OCI-LY3 (cell line): ENCODE measurements at regions not wholly inside any gene's neighbourhood (a gene's known extent, or its start where the extent isn't known, plus 50 kb on each side); places are given as distances from the start of the nearest gene placed in this dataset.

Experiments used
- H2AFZ ChIP-seq: fragments of 200-600, 300-600 bp; shearing (Covaris generic); 2 replicates; pipeline ENCODE4 v1.6.0; 2014; ENCODE audit warnings: antibody characterized with exemption, low read depth, low read length
- H3K27ac ChIP-seq: fragments of 200-600, 300-600 bp; sonication (generic); 2 replicates; pipeline ENCODE4 v1.5.1; 2014; ENCODE audit warnings: mild to moderate bottlenecking, low read length, moderate library complexity, mixed read lengths
- H3K27me3 ChIP-seq: fragments of 200-600, 300-600 bp; sonication (generic); 2 replicates; pipeline ENCODE4 v1.6.1; 2014; ENCODE audit warnings: low read depth, low read length, mixed read lengths
- H3K36me3 ChIP-seq: fragments of 200-600, 300-600 bp; sonication (generic); replicated peaks from 2 replicates; pipeline ENCODE3; 2014; ENCODE audit warnings: low read depth, low read length, mixed read lengths
- H3K4me1 ChIP-seq: fragments of 300-600, 200-600 bp; sonication (generic); 2 replicates; pipeline ENCODE4 v1.6.1; 2014; ENCODE audit warnings: low read length, mixed read lengths
- H3K4me2 ChIP-seq: fragments of 200-600, 300-600 bp; sonication (generic); 2 replicates; pipeline ENCODE4 v1.6.1; 2014; ENCODE audit warnings: low read length, mixed read lengths
- H3K4me3 ChIP-seq: fragments of 300-600, 200-600 bp; sonication (generic); 2 replicates; pipeline ENCODE4 v1.5.1; 2014; ENCODE audit warnings: antibody characterized with exemption, mild to moderate bottlenecking, low read length, moderate library complexity
- H3K79me2 ChIP-seq: fragments of 300-600, 200-600 bp; shearing (Covaris generic); 2 replicates; pipeline ENCODE4 v1.6.1; 2014; ENCODE audit warnings: mild to moderate bottlenecking, low read length, mixed read lengths
- H3K9ac ChIP-seq: fragments of 300-600, 200-600 bp; shearing (Covaris generic); 2 replicates; pipeline ENCODE4 v1.6.0; 2014; ENCODE audit warnings: mild to moderate bottlenecking, low read length, moderate library complexity
- H3K9me3 ChIP-seq: fragments of 200-600, 300-600 bp; shearing (Covaris generic); 2 replicates; pipeline ENCODE4 v1.6.1; 2014; ENCODE audit warnings: low read length, mixed read lengths; ENCODE audit not compliant: insufficient read depth
- H4K20me1 ChIP-seq: fragments of 200-600, 300-600 bp; sonication (generic); 2 replicates; pipeline ENCODE4 v1.6.1; 2016; ENCODE audit warnings: low read length, mixed read lengths; ENCODE audit not compliant: insufficient read depth
- CTCF ChIP-seq: fragments of 200-600, 300-600 bp; sonication (generic); IDR thresholded peaks from 2 replicates; pipeline ENCODE4 v1.5.1; 2014; ENCODE audit warnings: antibody characterized with exemption, low read length, low read depth
- EZH2phosphoT487 ChIP-seq: fragments of 200-600 bp; shearing (Covaris generic); IDR thresholded peaks from 2 replicates; pipeline ENCODE4 v1.6.1; 2018; ENCODE audit warnings: antibody characterized with exemption, mixed run types, low read depth

GRCh38 chr18:42137693-42138375 lies 182.8 kb downstream of the PIK3C3 start:
- H4K20me1 ChIP-seq, result no peaks in the 10 kb centered on the region
- no peak overlapping the region; the same call in 1 of the 2 replicates for H2AFZ ChIP-seq
- H3K9ac ChIP-seq, result no peak overlapping the region
- peaks cover 24% of the 10 kb centered on the region for H3K9me3 ChIP-seq
- no peak for TF ChIP-seq CTCF
- H3K79me2 ChIP-seq, result no peaks in the 10 kb centered on the region
- peaks cover 12% of the 10 kb centered on the region for H3K4me1 ChIP-seq
- peak overlapping the region; percentile 11; the same call in 1 of the 2 replicates for H3K4me2 ChIP-seq
- H3K27me3 ChIP-seq, result no peaks in the 10 kb centered on the region
- H3K27ac ChIP-seq, result no peak overlapping the region; the same call in 1 of the 2 replicates
- no peak overlapping the region for H3K4me3 ChIP-seq
- peaks cover 4% of the 10 kb centered on the region for H3K36me3 ChIP-seq

DNA sequence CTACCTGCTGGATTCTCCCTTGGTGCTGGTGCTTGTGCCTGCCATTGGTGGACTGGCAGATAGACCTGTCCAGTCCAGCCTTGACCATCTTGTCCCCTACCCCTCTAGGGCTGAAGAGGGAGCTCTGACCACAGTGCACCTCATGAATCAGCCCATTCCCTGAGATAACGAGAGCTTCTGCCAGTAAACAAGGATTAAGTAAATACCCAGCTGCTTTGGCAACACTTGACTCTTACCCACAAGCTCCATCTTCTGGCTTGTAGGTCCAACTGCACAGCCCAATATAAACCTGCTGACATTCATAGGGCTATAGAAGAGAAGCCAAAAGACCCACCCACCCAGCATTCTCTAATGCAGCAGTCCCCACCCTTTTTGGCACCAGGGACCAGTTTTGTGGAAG lies 186.4 kb downstream of the PIK3C3 start:
- Histone ChIP-seq H3K4me3 (no peak overlapping the region), H3K36me3 (peaks cover 4% of the 10 kb centered on the region)
- TF ChIP-seq EZH2phosphoT487 (no peak), CTCF (peak; percentile 30)

DNA sequence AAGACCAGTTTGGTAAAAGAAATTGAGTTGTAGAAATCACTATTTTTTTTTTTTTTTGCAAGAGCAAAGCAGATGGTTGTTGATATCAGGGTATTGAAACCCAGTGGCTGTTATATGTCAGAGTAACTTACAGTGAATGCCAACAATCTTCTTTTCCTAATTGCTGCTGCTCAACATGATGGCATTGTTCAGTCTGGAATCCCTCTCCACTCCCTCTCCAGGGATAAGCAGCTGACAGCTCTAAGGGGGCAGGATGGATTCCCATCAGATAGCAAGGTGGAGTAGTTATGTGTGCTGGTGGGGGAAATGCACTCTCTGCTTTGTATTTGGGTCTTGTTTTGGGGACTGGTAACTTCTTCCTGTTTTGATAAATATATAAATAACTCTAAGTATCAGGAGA lies 200.0 kb downstream of the PIK3C3 start:
- Histone ChIP-seq H3K9me3 (no peaks in the 10 kb centered on the region), H3K27ac (no peak overlapping the region), H3K27me3 (no peaks in the 10 kb centered on the region), H3K4me2 (no peak overlapping the region), H2AFZ (no peak overlapping the region), H3K79me2 (no peaks in the 10 kb centered on the region), H3K36me3 (no peaks in the 10 kb centered on the region), H3K9ac (no peak overlapping the region), H3K4me1 (peaks cover 24% of the 10 kb centered on the region), H3K4me3 (no peak overlapping the region), H4K20me1 (no peaks in the 10 kb centered on the region)
- TF ChIP-seq EZH2phosphoT487 (no peak), CTCF (no peak)

More for the DNA sequence above, 186.4 kb downstream of the PIK3C3 start:
- Histone ChIP-seq H2AFZ (no peak overlapping the region), H3K79me2 (no peaks in the 10 kb centered on the region), H3K9ac (no peak overlapping the region), H3K27ac (no peak overlapping the region), H4K20me1 (no peaks in the 10 kb centered on the region), H3K9me3 (peaks cover 24% of the 10 kb centered on the region), H3K4me2 (no peak overlapping the region), H3K4me1 (peaks cover 12% of the 10 kb centered on the region), H3K27me3 (no peaks in the 10 kb centered on the region)

GRCh38 chr18:42156281-42156680 lies 201.2 kb downstream of the PIK3C3 start:
- no peak overlapping the region for H3K4me3 ChIP-seq
- H3K27ac ChIP-seq, result no peak overlapping the region
- peaks cover 24% of the 10 kb centered on the region for H3K4me1 ChIP-seq
- no peaks in the 10 kb centered on the region for H3K36me3 ChIP-seq
- no peaks in the 10 kb centered on the region for H4K20me1 ChIP-seq
- no peaks in the 10 kb centered on the region for H3K27me3 ChIP-seq
- TF ChIP-seq EZH2phosphoT487 (no peak), CTCF (no peak)
- no peaks in the 10 kb centered on the region for H3K9me3 ChIP-seq
- H3K79me2 ChIP-seq, result no peaks in the 10 kb centered on the region
- H3K9ac ChIP-seq, result no peak overlapping the region
- no peak overlapping the region for H3K4me2 ChIP-seq
- H2AFZ ChIP-seq, result no peak overlapping the region
